GM21723 (cell line): ENCODE measurements at regions not wholly inside any gene's neighbourhood (a gene's known extent, or its start where the extent isn't known, plus 50 kb on each side); places are given as distances from the start of the nearest gene placed in this dataset.

ENCODE experiments used
- ATAC-seq: cut with Tn5 transposase; IDR thresholded peaks from one replicate; pipeline ENCODE4 v1.9.1; 2021; ENCODE audit warnings: mild to moderate bottlenecking, moderate library complexity; ENCODE audit not compliant: unreplicated experiment

GRCh38 chr2:118705032-118705431, 142.4 kb downstream of the EN1 start:
- ATAC-seq, result no peak

- no peak for ATAC-seq
Observed at GRCh38 chr2:118699447-118700175, 147.8 kb downstream of the EN1 start.

GRCh38 chr2:118698564-118698963, 148.9 kb downstream of the EN1 start:
- no peak for ATAC-seq

- no peak for ATAC-seq
Observed at GRCh38 chr2:118697781-118698180, 149.7 kb downstream of the EN1 start.

GRCh38 chr2:118696786-118697465, 150.5 kb downstream of the EN1 start:
- no peak for ATAC-seq

- ATAC-seq, result no peak
Observed at GRCh38 chr2:118693287-118693822, 154.1 kb downstream of the EN1 start.

GRCh38 chr2:118689874-118690273, 157.6 kb downstream of the EN1 start:
- ATAC-seq, result no peak

- ATAC-seq, result no peak
Observed at GRCh38 chr2:118689456-118689855, 158.0 kb downstream of the EN1 start.

- no peak for ATAC-seq
Observed at GRCh38 chr2:118689033-118689432, 158.4 kb downstream of the EN1 start.

- no peak for ATAC-seq
Observed at GRCh38 chr2:118687698-118688097, 159.8 kb downstream of the EN1 start.

- ATAC-seq, result no peak
Observed at GRCh38 chr2:118687192-118687591, 160.3 kb downstream of the EN1 start.

- no peak for ATAC-seq
Observed at GRCh38 chr2:118686346-118686745, 161.1 kb downstream of the EN1 start.

GRCh38 chr2:118683460-118683859, 164.0 kb downstream of the EN1 start:
- ATAC-seq, result no peak

- no peak for ATAC-seq
Observed at GRCh38 chr2:118678985-118679384, 168.5 kb downstream of the EN1 start.

- ATAC-seq, result no peak
Observed at GRCh38 chr2:118677546-118677945, 169.9 kb downstream of the EN1 start.

GRCh38 chr2:118675531-118675930, 171.9 kb downstream of the EN1 start:
- no peak for ATAC-seq

GRCh38 chr2:118672571-118673158, 174.8 kb downstream of the EN1 start:
- ATAC-seq, result no peak

- ATAC-seq, result no peak
Observed at GRCh38 chr2:118671701-118672454, 175.6 kb downstream of the EN1 start.

- ATAC-seq, result no peak
Observed at GRCh38 chr2:118670838-118671237, 176.6 kb downstream of the EN1 start.

GRCh38 chr2:118670276-118670675, 177.2 kb downstream of the EN1 start:
- ATAC-seq, result no peak

- no peak for ATAC-seq
Observed at GRCh38 chr2:118669654-118670053, 177.8 kb downstream of the EN1 start.
